HG03439 (cell line): ENCODE measurements at regions not wholly inside any gene's neighbourhood (a gene's known extent, or its start where the extent isn't known, plus 50 kb on each side); places are given as distances from the start of the nearest gene placed in this dataset.

ENCODE experiments used
- ATAC-seq: cut with Tn5 transposase; IDR thresholded peaks from one replicate; pipeline ENCODE4 v1.9.1; 2021; ENCODE audit warnings: mild to moderate bottlenecking, moderate library complexity; ENCODE audit not compliant: unreplicated experiment

DNA sequence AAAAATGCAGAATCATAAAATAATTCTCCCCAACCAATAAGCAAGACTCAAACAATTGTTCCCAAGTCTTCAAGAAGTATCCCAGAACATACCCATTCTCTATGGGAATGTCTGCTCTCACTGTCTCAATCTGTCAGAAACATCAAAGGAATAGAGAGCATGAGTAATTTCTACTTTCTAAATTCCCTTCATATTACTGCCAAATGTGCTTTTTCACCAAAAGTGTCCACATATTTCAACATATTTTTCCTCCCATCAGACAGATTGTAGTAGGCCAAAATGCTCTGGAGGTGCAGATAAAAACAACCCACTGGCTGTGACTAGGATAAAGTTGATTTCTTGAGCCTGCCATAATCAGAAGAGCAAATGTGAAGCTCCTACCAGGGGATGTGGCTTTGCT lies 692.0 kb upstream of the FAM241A start:
- ATAC-seq, result no peak

DNA sequence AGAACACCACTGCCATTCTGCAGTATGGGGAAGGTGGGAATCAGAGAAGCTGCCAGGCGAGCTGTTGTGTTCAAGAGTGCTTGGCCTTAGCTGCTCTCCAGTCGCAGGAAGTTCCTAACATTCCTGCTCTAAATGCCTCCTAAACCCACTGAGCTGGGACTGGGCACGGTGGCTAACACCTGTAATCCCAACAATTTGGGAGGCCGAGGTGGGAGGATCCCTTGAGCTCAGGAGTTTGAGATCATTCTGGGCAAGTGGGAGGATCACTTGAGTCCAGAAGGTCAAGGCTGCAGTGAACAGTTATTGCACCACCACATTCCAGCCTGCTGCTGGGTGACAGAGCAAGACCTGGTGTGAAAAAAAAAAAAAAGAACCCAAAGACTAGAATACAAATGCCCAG lies 690.3 kb upstream of the FAM241A start:
- no peak for ATAC-seq

DNA sequence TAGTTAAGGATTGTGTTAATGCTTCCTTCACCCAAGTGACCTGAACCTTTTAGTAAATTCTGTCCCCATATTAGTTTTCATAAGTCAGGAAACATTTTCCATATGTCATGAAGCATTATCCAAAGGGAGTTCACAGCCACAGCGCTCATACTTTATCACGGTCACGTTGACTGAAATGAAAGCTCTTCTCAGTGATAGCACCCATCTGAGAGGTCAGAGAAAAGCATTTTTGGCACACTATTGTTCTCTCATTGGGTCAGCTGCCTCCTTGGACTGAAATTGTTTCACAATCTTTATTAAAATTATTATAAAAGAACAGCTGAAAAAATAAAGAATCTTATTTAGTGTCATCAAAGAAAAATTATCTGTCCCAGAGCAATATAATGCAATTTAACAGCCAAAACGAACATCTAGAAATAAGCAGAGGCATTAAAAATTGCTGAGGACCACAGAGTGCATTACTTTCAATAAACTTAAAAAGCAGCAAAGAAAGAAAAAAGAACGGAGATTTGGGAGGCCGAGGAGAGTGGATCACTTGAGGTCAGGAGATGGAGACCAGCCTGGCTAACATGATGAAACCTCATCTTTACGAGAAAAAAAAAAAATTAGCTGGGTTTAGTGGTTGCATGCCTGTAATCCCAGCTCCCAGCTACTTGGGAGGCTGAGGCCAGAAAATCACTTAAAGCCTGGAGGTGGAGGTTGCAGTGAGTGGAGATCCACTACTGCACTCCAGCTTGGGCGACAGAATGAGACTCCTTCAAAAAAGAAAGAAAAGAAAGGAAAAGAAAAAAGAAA lies 680.8 kb upstream of the FAM241A start:
- no peak for ATAC-seq

DNA sequence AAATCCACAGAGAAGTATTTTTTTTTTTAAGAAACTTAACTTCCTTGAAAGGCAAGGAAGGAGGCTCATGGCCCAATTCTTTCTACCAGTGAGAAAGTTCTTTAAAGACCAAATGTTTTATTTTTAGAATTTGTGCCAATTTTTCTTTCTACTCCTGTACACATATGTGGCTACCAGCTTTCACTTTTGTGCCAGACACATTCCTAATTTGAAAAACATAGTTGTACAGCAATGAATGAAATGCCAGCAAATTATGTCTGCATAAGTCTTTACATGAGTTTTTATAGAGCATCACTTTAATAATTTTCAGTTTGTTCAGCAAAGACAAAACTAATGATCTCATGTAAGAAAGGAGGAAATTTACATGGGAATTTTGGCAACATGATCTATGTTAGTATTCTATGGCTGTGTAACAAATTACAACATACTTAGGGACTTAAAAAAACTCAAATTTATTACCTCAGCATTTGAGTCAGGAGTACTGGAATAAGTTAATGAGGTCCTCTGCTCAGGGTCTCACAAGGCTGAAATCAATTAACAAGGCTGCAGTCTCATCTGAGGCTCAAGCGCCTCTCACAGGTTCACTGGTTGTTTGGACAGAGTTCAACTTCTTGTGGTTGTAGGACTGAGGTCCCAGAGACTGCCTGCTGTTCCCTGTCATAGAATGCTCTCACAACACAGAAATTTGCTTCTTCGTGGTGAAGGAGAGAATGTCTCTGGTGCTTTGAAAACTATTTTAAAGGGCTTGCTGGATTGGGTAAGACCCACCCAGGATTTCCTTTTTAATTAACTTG lies 678.2 kb upstream of the FAM241A start:
- no peak for ATAC-seq

DNA sequence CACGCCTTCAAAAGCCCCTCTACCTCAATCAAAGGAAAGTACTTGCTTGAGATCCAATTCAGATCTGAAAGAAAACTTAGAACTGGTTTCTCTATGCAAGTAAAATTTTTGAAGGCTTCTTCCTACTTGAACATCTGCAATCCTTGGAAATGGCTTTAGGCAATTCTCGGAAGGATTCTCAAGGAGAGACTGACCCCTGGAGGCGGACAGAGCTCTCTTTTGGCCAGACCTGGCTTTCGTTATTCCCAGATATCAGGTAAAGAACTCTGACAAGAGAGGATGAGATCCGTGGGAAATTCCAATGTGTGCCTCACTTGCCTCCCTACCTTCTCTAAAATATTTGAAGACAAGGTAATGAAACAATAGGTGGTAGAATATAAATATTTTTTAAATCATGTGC lies 670.3 kb upstream of the FAM241A start:
- ATAC-seq, result no peak

DNA sequence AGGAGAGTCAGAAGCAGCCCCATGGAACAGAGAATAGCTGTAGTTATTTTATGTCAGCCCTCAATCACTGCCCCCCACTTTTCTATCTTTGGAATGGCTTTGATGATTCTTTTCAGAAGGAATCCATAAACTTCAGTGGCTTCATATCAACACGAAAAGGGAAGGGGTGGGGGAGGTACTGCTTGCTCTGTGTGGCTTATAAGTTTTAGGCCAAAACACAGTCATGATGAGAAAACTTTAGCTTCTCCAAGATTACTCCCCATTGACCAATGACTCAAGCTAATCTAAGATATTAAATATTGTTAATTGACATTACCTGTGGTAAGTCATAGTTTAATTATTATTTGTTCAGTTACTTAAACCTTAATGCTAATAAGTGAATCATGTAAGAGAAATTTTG lies 669.6 kb upstream of the FAM241A start:
- no peak for ATAC-seq

DNA sequence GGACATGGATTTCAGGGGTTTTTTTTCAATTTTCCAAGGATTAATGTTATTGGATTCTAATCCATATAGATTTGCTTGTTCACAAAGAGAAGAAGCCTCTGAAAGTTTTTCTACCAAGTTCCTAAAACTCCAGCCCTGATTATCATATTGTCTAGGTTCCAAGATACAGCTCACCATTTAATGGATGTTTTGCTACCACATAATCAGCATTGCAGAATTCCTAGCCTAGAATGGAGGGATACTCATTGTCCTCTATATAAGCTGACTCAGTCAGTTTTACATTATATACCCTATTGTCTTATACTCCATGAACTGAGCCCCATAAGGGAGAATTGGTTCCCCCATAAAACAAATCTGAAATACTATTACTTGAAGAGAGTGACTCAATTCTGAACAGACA lies 664.7 kb upstream of the FAM241A start:
- ATAC-seq, result no peak

DNA sequence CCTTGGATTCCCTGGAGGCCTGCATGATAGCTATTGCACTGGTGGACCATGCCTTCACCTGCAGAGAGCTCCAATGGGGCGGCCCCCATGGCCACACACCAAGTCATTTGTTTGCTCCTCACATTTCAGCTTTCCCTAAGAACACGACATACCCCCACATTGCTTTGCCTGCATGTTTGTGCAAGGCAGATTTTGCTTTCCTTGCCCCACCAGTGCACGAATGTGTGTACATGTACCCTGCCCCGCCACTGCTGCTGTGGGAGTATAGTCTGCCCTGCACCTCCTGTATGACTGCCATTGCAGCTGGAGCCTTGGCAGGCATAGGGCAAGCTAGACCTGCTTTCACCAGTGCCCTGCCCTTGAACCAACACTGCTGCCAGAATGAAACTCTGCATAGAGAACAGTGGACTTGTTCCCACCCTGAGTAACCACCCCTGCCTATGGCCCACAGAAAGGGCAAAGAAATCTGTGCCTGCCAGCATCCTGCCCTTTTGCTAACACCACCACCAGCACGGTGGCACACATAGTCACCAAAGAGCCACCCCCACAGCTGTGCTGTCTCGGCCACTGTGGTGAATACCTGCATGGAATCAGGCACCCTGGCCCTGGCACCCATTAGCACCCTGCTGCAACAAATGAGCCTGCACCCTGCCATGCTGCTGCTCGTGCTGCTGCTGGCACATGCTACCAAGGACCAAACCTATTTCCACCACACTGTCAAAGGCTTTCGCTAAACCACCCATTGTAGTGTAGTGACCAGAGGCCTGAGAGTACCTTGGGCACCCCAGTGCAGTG lies 661.7 kb upstream of the FAM241A start:
- no peak for ATAC-seq

DNA sequence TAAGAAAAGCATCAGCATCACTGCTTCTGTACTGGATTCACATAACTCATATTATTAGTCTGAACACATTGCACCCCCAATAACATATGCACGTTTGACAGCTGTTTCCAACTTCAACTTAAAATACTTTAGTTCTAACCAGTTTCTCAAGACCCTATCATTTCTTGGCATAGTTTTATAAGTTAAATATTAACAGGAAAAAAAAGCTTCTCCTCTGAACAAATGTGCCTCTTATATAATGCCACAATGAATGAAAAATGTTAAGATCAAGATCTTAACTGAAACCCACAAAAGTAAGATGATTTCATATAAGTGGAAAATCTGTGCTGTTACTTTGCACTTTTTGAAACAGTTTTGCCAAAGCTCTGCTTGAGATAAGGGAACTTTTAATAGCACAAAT lies 652.8 kb upstream of the FAM241A start:
- no peak for ATAC-seq

DNA sequence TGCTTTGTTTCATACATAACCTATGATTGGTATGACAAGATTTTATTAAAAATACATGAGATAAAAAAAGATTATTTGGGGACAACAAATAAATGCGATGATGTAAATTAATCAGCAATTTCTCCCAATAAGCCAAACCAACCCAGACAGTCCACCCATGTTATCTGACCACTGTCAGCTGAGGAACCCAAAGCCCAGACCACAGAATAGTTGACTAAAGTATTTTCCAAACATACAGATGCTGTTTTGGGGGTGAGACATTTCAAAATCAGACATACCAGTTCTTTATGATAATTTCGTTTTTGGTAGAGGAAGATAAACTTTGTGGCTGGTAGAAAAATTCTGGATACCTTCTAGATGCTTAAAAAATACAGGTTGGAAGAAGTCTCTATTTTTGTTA lies 650.8 kb upstream of the FAM241A start:
- no peak for ATAC-seq

DNA sequence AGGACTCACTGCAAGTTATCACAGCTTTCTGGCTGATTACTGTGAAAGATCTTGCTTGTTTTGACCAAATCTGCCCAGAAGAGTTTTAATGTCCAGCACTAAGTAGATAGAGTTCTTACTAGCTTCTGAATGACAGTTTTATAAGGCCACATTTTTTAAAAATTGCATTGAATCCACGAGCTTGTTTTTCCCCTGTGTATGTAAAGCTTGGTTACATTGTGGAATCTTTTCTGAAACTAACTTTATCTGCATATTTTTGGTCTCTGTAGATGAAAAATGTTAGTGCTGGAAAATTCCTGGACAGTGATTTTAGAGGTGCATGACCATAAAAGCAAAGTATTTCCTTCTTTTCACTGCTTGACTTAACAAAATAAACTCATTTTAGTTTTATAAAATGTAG lies 650.3 kb upstream of the FAM241A start:
- ATAC-seq, result no peak

DNA sequence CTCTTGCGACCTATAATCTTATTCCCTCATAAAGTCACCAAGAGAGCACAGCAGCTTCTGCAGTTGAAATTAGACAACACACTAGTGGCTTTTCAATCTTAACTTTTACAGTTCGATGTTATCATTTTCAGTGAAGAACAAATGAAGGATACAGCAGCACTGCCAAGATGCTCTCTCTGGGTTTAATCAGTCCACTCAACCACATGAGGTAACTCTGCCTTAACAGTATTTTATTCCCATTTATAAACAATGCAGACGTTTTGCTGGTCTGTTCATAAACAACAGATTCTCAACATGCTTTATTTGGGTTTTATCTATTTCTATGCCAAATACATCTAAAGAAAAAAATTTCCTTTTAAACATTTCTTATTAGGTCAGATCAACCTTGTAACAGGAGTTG lies 646.0 kb upstream of the FAM241A start:
- no peak for ATAC-seq

DNA sequence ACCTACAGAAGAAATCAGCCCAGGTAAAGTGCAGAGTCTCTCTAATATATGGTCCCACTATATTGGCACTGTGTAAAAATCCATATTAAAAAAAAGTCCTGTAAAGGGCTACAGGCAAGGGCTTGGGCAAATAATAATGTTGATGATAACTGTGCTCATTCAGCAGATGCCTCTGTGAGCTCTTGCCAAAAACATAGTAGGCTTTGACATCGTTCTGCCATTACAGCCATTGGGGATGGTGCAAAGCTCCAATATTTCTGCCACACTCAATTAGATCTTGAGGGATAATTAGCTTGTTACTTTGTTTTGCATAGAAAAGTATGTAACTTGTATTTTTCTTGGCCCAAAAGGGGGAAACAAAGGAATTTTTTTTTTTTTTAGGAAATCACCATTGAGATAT lies 645.5 kb upstream of the FAM241A start:
- no peak for ATAC-seq

DNA sequence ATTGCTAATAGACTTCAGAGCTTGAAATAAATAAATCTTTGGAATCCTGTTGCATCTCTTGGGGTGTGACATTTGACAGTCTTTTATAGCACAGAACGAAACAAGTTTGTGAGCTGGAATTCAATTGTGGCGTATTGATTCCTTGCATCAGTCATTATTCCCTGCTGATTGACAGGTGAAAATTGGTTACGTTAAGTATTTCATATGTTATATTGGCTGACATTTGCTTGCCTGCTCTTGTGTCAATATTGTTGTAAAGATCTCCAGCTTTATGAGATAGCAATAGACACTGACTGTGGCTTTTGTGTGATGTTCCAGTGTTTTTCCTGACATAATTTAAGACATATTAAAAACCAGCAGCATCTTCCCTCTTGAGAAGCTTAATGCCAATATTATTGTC lies 644.4 kb upstream of the FAM241A start:
- no peak for ATAC-seq

DNA sequence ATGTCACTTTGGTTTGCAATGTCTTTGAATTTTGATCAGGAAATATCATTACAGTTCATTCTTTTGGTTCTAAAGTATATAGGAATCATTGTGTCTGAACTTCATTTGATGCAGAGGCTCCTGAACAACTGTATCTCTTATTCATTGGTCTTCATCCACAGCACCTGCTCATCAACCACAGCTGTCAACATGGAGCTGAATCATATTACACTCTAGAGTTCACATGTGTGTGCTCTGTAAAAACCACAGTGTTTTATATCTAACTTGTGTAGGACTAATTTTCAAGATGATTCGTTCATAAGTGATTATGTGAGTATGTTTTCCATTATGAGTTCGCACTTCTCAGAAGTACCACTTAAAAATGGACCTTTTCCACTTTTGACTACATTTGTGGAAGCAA lies 643.3 kb upstream of the FAM241A start:
- no peak for ATAC-seq

DNA sequence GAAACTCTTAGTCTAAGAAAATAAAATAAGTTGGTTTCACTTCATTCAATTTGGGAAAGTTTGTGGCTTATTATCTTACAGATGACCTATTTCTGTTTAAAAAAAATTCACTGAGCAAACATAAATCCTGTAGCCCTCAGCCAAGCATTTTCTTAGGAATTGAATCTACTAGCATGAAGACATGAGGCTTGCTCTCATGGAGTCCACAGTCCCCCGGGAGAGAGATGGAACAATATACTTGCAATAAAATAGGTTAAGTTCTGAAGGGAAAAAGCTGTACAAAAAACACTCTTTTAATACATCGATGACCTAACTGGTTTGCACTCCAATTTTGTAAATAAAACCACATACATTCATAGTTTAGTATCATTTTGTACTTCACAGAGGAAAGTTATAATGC lies 642.6 kb upstream of the FAM241A start:
- ATAC-seq, result no peak

DNA sequence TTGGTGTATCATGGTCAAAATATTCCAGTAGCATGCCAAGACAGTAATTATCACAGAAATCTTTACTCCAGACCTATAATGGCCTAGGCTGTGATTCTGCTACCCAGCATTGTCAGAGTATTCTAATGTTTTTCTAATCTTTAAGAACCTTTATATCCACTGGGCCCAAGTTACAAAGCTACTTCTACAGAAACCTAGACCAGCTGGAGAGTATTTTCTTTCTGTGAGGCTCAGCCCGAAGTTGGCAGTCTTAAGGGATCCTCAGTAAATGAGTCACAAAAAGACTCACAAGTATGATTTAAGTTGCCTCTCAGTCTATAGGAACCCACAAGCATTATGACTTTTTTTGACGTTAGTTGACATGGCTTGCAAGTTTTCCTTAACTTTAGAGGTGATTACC lies 638.5 kb upstream of the FAM241A start:
- no peak for ATAC-seq

DNA sequence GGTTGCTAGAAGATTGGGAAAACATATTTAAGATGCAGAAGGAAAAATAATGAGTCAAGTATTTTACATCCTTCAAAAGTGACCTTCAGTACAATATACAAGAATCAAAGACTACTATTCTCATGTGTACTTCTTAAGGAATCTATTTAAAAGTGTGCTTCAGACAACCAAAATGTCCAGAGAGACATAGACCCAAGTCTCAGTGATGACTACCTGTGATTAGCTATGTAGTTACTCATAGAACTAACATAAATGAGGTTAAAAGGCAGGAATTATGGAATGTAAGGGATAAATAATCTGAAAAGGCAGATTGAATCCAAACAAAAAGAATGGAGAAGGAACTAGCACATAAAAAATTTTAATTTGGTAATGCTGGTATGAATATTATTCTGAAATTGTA lies 634.7 kb upstream of the FAM241A start:
- no peak for ATAC-seq

DNA sequence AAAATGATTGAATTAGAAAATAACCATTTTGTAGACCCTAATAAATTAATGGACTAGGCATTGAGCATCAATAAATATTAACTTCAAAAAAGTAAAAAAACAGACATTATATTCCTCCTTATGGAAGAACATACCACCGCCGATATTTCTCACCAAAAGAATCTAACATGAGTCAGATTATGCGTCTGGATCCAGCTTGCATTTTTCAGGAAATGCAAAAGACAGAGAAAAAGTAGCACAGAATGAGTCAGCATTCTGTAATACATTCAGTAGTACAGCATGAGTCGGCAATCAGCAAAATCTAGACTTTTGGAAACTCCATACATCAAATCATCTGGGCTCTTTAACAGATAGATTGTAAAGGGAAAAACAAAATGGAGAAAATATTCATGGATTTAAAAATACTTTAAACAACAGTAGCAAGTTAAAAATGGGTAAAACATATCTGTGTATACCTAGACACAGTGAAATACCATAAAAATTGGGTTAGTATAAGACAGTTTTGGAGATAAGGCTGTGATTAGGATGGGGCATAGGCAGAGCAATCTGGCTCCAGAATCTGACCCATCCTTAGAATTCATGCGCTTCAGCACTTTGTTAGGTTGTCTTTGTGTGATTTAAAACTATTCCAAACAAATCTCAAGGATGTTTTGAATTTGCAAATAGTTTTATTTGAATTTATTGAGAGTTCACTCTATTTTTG lies 633.0 kb upstream of the FAM241A start:
- ATAC-seq, result no peak

DNA sequence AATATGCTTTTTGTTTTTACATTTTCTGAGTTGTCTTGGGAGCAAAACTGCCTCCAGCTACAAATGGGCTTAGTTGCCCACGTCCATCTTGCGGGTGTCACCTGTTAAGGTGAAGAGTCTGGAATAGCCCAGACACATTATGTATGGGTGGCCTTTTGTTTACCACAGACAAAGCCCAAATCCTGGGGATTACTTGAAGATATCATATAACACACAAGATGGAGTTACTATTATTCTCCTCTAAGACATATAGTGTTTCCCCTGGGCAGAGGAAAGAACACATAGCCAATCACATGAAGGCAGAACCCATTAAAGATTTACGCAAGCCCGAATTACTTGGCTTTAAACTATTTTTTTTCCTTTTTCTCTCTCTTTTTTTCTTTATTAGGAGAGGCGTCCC lies 625.6 kb upstream of the FAM241A start:
- ATAC-seq, result no peak

DNA sequence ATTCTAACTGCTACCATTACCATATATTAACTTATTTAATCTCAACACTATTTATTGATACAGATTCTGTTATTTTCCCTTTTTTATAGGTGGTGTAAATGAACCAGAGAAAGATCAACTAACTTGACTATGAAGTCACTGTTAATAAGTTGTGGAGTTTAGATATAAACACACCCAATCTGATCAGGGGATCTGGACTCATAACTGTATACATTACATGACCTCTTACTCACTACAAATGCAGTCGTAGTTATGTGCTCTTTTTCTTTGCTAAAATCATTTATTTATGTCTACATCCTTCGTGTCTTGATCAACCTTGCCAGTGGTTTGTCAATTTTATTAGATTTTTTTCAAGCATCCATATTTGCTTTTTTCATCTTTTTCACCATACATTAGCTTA lies 614.8 kb upstream of the FAM241A start:
- ATAC-seq, result no peak
